NCI-H345 treated with DMSO at 0.1 percent for 48 hours (cell line): ENCODE measurements at regions not wholly inside any gene's neighbourhood (a gene's known extent, or its start where the extent isn't known, plus 50 kb on each side); places are given as distances from the start of the nearest gene placed in this dataset.

Source experiments
- DNase-seq: peaks from one replicate; lab custom pipeline; 2025; ENCODE audit not compliant: unreplicated experiment; lab: John Stamatoyannopoulos, UW

- no peak for DNase-seq
These were observed 103.4 kb downstream of the MED10 start for GRCh38 chr5:6274846-6275543.

- no peak for DNase-seq
These were observed 104.6 kb downstream of the MED10 start for GRCh38 chr5:6273749-6274148.

DNA sequence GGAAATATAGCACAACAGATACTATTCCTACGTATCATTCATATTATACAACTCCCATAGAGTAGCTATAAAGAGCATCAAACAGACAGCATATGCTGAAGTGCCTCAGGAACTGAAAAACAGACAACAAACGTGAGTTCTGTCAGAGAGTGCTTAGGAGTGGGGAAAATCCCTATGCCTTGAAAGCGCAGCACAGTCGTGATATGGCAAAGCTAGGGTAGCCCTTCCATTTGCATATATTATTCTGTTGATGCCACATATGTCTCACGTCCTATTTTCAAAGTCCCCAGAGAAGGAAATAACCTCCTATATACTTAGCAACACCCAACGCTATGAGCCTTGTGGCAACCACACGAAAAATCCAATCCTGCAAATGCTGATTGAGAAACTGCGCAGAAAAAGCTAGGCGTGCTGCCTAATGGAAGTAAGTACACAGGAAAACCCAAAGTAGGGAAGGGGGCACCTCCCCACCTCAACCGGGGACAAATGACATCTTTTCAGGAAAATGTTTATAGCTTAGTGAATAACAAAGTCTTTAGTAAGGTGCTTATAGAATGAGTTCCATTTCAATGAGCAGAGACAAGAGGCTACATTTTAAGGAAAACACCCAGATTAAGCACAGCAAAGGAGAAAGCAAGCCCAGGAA is 105.1 kb downstream of the MED10 start:
- DNase-seq, result no peak

DNA sequence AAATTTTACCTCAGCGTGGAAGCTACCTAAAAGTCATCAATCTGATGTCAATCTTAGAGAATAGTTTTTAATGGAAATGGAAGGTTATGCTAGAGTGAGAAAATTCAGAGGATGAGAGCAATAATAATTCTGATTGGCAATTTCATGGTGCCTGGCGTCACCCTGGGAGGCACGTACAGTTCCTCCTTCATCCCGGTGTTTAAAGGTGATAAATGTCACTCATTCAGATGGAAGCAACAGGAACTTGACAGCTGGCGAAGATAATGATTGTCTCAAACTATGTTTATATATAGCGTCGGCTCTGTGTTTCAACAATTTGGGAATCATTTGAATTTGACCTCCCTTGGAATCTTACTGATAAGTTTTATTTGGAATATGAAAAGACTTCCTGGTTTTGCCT is 108.4 kb downstream of the MED10 start:
- DNase-seq, result no peak

GRCh38 chr5:6266671-6267197 is 111.6 kb downstream of the MED10 start:
- DNase-seq, result no peak

DNA sequence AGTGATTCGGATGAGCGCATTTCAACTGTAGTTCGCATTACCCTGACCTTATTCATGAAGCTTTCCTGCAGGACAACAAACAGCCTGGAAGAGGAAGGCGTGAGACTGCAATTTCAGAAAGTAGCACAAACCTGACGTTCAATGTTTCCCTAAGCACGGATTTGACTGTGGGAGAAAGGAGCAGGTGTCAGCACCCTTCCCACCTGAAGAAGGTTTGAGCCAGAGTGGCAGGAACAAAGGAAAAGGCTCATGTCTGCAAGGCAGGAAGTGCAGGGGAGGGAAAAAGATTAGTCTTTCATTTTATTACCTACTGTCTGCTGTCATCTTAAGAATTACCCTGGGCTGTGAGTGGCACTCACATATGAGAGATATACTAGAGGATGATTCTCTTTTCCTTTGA is 114.0 kb downstream of the MED10 start:
- DNase-seq, result no peak

DNA sequence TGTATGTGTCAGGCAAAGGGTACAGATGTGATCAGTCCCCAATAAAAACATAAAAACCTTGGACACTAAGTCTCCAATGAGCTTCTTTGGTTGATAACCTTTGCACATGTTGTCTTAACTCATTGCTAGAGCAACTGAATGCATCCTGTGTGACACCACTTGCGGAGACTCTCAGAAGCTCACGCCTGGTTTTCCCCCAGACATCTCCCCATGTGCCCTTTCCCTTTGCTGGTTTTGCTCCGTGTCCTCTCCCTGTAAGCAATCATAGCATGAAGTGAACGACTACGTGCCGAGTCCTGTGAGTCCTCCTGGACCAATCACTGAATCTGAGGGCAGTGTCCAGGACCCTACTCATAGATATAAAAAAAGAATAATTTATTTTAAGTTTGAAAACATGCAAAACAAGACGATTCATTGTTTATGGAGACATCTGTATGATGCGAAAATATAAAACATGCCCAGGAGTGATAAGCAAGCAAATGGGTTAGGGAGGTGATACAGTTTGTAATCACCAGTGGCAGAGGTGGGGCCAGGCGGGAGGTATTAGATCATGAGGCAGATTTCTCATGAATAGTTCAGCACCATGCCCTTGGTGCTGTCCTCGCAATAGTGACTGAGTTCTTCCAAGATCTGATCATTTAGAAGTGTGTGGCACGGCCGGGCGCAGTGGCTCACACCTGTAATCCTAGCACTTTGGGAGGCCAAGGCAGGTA is 115.5 kb downstream of the MED10 start:
- no peak for DNase-seq

DNA sequence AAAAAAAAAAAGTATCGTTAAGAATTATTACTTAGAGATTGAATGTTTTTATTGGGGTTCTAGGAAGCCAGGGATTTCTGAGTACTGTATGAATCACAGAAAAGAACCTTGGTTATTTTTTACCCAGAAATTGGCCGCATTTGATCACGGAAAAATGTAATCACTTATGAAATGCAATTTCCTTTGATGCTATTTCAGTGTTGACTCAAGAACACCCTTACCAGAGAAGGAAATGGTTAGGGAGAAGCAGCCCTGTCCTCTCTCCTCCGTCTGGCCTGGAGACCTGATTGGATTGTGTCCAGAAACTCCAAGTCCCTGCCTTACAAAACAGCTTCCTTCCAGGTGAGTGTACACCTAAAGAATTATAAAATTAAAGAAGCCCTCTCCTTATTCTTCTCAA is 116.7 kb downstream of the MED10 start:
- DNase-seq, result no peak

DNA sequence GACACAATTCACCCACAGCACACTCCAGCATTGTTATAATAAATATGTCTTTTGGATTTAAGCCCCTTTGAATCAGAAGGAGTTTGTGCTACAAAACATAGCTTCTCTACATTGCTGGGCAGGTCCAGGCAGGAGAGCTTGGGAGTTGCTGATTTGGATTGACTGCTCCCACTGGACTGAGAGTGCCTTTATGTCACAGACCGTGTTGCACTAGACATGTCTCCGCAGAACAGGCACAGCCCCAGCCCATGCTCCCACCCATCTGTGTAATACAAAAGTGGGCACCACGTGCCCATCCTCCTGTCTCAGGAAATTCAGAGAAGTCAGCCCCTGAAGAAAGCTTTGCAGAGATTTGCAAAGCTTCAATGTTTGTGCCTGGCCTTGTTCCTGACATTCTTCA is 117.1 kb downstream of the MED10 start:
- DNase-seq, result no peak

DNA sequence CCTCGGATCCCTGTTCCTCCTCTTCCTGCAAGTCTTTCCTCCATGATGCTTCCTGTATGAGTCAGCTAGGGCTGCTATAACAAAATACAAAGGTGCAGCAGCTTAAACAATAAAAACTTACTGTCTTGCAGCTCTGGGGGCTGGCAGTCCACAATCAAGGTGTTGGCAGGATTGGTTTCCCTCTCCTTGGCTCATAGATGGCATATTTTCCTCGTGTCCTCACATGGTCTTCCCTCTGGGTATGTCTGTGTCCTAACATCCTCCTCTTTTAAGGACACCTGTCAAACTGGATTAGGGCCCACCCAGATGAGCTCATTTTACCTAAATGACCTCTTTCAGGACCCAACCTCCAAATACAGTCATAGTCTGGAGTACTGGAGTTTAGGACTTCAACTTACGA is 117.5 kb downstream of the MED10 start:
- DNase-seq, result no peak

- no peak for DNase-seq
These were observed 121.4 kb downstream of the MED10 start for GRCh38 chr5:6256901-6257300.

DNA sequence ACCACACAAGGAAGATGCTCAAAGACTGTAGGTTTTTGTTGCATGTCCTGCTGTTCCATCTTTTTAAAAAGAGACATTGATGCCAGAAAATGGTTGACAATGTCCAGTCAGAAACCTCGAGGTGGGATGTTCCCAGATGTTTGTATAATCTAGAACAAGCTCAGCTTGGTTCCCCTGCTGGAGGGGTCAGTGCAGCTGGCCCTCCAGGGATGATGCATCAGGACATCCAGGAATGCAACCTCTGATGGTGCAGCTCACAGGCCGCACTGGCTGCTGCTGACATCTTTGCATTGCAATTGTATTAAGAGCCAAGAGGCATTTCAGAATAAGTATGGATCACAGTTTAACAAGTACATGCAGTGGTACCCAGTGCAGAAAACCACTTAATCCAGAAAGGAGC is 122.4 kb downstream of the MED10 start:
- DNase-seq, result no peak

GRCh38 chr5:6253846-6254245 is 124.5 kb downstream of the MED10 start:
- DNase-seq, result no peak

DNA sequence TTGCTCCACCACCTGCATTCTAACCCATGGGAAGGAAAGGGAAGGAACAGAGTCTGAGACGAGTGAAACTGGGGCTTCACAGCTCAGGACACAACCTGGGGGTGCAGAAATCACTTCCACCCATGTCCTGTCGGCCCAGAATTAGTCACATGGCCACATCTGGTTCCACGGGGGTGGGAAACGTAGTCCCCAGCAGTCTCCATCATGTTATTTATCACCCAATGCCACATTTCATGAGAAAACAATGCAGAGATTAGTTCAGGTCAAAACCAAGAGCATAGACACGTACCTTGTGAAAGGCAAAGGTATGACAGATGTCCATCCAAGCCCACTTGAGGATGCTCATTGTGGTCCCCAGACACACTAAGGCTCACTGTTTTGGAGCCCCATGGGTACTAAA is 125.1 kb downstream of the MED10 start:
- no peak for DNase-seq

GRCh38 chr5:6252581-6252980 is 125.8 kb downstream of the MED10 start:
- DNase-seq, result no peak

- no peak for DNase-seq
These were observed 126.7 kb downstream of the MED10 start for GRCh38 chr5:6251565-6252102.

GRCh38 chr5:6250121-6250520 is 128.2 kb downstream of the MED10 start:
- DNase-seq, result no peak

GRCh38 chr5:6248132-6248531 is 130.2 kb downstream of the MED10 start:
- DNase-seq, result no peak

- DNase-seq, result no peak
These were observed 131.4 kb downstream of the MED10 start for GRCh38 chr5:6246820-6247437.

DNA sequence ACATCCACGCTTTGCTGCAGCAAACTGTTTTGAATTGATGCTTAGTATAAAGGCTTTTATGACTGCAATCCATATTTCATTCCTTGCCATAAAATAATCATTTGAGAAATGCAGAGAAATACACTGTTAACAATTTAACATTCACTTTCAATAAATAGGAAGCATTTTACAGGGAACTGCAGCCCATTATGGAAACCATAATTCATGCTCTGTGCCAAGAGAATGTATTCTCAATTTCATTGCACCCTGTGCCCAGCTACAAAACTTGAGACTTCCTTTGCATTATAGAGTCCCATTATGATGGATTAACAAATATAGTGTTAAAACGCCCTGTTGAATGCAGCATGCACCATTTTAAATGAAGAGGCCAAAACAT is 134.0 kb downstream of the MED10 start:
- DNase-seq, result no peak

DNA sequence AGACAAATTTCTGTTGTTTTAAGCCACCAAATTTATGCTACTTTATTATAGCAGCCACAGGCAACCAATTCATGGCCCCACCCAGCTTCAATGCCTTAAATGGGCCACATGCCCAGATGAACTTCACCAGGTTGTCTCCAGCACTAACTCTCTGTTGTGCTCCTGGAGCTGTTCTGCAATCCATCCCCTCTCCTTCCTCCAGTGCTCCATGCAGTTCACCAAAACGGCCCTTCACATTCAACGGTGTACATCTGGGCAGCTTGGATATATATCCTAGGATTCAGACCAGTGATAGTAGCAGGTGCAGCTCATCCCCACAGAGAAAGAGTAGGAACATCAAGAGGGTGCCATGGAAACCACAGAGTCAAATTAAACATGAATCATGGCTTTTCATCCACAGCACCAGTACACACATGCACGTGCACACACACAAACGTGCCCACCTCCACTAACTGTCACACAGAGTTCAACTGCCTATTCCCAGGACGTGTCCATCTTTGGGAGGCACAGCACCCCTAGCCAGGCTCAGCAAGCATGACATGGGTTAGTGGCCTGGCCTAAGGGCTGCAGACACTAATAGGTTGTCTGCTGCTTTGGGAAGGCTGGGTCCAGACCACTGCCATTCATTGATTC is 134.5 kb downstream of the MED10 start:
- DNase-seq, result no peak
